Neural cell (in vitro differentiated cells): ENCODE measurements at regions not wholly inside any gene's neighbourhood (a gene's known extent, or its start where the extent isn't known, plus 50 kb on each side); places are given as distances from the start of the nearest gene placed in this dataset.

ENCODE experiments used
- H2AFZ ChIP-seq: fragments of 200-600, 300-800 bp; sonication (generic), shearing (Covaris generic); 2 replicates; pipeline ENCODE4 v1.6.0; 2014; ENCODE audit warnings: low read depth, mild to moderate bottlenecking, antibody characterized with exemption, low read length, moderate library complexity
- H3F3A ChIP-seq: fragments of 200-600 bp; shearing (Covaris generic); 2 replicates; pipeline ENCODE4 v1.6.1; 2016; ENCODE audit warnings: mild to moderate bottlenecking, moderate library complexity, mixed read lengths, antibody characterized with exemption, low read length; ENCODE audit not compliant: insufficient read depth, poor library complexity, severe bottlenecking
- H3K27ac ChIP-seq: fragments of 200-600, 300-800 bp; sonication (generic), shearing (Covaris generic); 2 replicates; pipeline ENCODE4 v1.5.1; 2014; ENCODE audit warnings: mild to moderate bottlenecking, low read length, moderate library complexity
- H3K27me3 ChIP-seq: fragments of 300-800, 200-600 bp; sonication (generic), shearing (Covaris generic); 2 replicates; pipeline ENCODE4 v1.6.0; 2014; ENCODE audit warnings: mild to moderate bottlenecking, low read depth, low read length, moderate library complexity; ENCODE audit not compliant: insufficient read depth
- H3K36me3 ChIP-seq: fragments of 300-800, 200-600 bp; sonication (generic), shearing (Covaris generic); 2 replicates; pipeline ENCODE4 v1.5.1; 2014; ENCODE audit warnings: mild to moderate bottlenecking, antibody characterized with exemption, low read length, moderate library complexity; ENCODE audit not compliant: insufficient read depth
- H3K4me2 ChIP-seq: fragments of 300-800, 200-600 bp; sonication (generic), shearing (Covaris generic); 2 replicates; pipeline ENCODE4 v1.6.0; 2014; ENCODE audit warnings: mild to moderate bottlenecking, low read length
- H3K4me3 ChIP-seq: fragments of 300-800, 200-600 bp; sonication (generic), shearing (Covaris generic); 2 replicates; pipeline ENCODE4 v1.5.1; 2014; ENCODE audit warnings: mild to moderate bottlenecking, low read length, moderate library complexity
- H3K79me2 ChIP-seq: fragments of 200-600 bp; shearing (Covaris generic); replicated peaks from 2 replicates; pipeline ENCODE4 v1.6.0; 2014; ENCODE audit warnings: mild to moderate bottlenecking, low read length, moderate library complexity; ENCODE audit not compliant: insufficient read depth
- H3K9ac ChIP-seq: fragments of 300-800, 200-600 bp; sonication (generic), shearing (Covaris generic); 2 replicates; pipeline ENCODE4 v1.6.1; 2016; ENCODE audit warnings: mild to moderate bottlenecking, low read length, mixed read lengths
- H3K9me2 ChIP-seq: fragments of 200-600 bp; shearing (Covaris generic); 2 replicates; pipeline ENCODE4 v1.6.1; 2016; ENCODE audit warnings: mild to moderate bottlenecking, low read length, mixed read lengths; ENCODE audit not compliant: insufficient read depth
- H3K9me3 ChIP-seq: fragments of 200-600, 300-800 bp; sonication (generic), shearing (Covaris generic); 2 replicates; pipeline ENCODE4 v1.6.1; 2016; ENCODE audit warnings: mild to moderate bottlenecking, mixed run types, low read length, moderate library complexity, mixed read lengths
- H4K20me1 ChIP-seq: fragments of 200-600 bp; shearing (Covaris generic); 2 replicates; pipeline ENCODE4 v1.6.1; 2016; ENCODE audit warnings: mild to moderate bottlenecking, mixed run types; ENCODE audit not compliant: insufficient read depth
- EP300 ChIP-seq: fragments of 450-650 bp; conservative IDR thresholded peaks from 2 replicates; pipeline ENCODE4 v1.6.1; 2014; ENCODE audit warnings: antibody characterized with exemption, mild to moderate bottlenecking, moderate library complexity; ENCODE audit not compliant: poor library complexity, severe bottlenecking
- EZH2 ChIP-seq: fragments of 200-600, 300-800 bp; shearing (Covaris generic), sonication (generic); IDR thresholded peaks from 2 replicates; pipeline ENCODE4 v1.6.1; 2014; ENCODE audit warnings: antibody characterized with exemption, low read length, borderline replicate concordance, mild to moderate bottlenecking; ENCODE audit not compliant: insufficient read depth, poor library complexity, severe bottlenecking
- MXI1 ChIP-seq: fragments of 450-650 bp; conservative IDR thresholded peaks from 2 replicates; pipeline ENCODE4 v1.6.1; 2014; ENCODE audit warnings: antibody characterized with exemption, mild to moderate bottlenecking; ENCODE audit not compliant: poor library complexity, severe bottlenecking
- POLR2AphosphoS5 ChIP-seq: IDR thresholded peaks from 2 replicates; pipeline ENCODE4 v1.6.1; 2012
- RAD21 ChIP-seq: fragments of 450-650 bp; conservative IDR thresholded peaks from 2 replicates; pipeline ENCODE4 v1.6.1; 2014; ENCODE audit warnings: antibody characterized with exemption, mild to moderate bottlenecking, moderate library complexity
- SMC3 ChIP-seq: fragments of 450-650 bp; conservative IDR thresholded peaks from 2 replicates; pipeline ENCODE4 v1.6.1; 2014; ENCODE audit warnings: antibody characterized with exemption, mild to moderate bottlenecking, moderate library complexity; ENCODE audit not compliant: poor library complexity
- TAF1 ChIP-seq: IDR thresholded peaks from 2 replicates; pipeline ENCODE4 v1.6.1; 2012; ENCODE audit warnings: low read depth
- TF ChIP-seq, protein P1 (sequence below): IDR thresholded peaks from 2 replicates; pipeline ENCODE4 v1.6.1; 2012; ENCODE audit warnings: borderline replicate concordance
- TF ChIP-seq, protein P2 (sequence below): fragments of 450-650 bp; IDR thresholded peaks from 2 replicates; pipeline ENCODE4 v1.5.1; 2014; ENCODE audit warnings: antibody characterized with exemption, mild to moderate bottlenecking, moderate library complexity; ENCODE audit not compliant: poor library complexity, severe bottlenecking

DNA sequence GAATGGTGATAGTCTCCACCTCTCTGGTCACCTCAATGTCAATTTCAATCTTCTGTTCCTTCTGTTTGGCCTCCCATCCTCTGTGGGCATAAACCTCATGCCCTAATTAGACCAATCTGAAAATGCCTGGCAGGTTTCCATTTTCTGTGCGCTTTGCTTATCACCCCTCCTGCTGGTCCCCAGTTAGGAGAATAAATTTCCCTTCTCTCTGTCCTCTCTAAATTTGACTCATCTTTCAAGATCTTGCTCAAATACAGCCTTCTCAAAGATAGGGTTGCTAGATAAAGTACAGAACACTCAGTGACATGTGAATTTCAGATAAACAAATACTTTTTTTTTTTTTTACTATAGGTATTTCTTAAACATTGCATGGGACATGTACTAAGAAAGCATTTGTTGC is 69.4 kb upstream of the CD180 start:
- H3K4me3 ChIP-seq, result no peak overlapping the region
- H3K27ac ChIP-seq, result no peak overlapping the region
- H3K79me2 ChIP-seq, result no peaks in the 10 kb centered on the region
- H3F3A ChIP-seq, result no peaks in the 10 kb centered on the region
- no peak overlapping the region for H2AFZ ChIP-seq
- no peak overlapping the region for H3K4me2 ChIP-seq
- H3K9me3 ChIP-seq, result no peaks in the 10 kb centered on the region
- no peaks in the 10 kb centered on the region for H3K27me3 ChIP-seq
- no peaks in the 10 kb centered on the region for H3K36me3 ChIP-seq
- H3K9me2 ChIP-seq, result no peaks in the 10 kb centered on the region
- H3K9ac ChIP-seq, result no peak overlapping the region
- H4K20me1 ChIP-seq, result no peaks in the 10 kb centered on the region
- TF ChIP-seq RAD21 (no peak), MXI1 (no peak), EZH2 (no peak), SMC3 (no peak), TAF1 (no peak), POLR2AphosphoS5 (no peak), EP300 (no peak)
- TF ChIP-seq, protein P1, sequence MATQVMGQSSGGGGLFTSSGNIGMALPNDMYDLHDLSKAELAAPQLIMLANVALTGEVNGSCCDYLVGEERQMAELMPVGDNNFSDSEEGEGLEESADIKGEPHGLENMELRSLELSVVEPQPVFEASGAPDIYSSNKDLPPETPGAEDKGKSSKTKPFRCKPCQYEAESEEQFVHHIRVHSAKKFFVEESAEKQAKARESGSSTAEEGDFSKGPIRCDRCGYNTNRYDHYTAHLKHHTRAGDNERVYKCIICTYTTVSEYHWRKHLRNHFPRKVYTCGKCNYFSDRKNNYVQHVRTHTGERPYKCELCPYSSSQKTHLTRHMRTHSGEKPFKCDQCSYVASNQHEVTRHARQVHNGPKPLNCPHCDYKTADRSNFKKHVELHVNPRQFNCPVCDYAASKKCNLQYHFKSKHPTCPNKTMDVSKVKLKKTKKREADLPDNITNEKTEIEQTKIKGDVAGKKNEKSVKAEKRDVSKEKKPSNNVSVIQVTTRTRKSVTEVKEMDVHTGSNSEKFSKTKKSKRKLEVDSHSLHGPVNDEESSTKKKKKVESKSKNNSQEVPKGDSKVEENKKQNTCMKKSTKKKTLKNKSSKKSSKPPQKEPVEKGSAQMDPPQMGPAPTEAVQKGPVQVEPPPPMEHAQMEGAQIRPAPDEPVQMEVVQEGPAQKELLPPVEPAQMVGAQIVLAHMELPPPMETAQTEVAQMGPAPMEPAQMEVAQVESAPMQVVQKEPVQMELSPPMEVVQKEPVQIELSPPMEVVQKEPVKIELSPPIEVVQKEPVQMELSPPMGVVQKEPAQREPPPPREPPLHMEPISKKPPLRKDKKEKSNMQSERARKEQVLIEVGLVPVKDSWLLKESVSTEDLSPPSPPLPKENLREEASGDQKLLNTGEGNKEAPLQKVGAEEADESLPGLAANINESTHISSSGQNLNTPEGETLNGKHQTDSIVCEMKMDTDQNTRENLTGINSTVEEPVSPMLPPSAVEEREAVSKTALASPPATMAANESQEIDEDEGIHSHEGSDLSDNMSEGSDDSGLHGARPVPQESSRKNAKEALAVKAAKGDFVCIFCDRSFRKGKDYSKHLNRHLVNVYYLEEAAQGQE, result no peak
- TF ChIP-seq, protein P2, sequence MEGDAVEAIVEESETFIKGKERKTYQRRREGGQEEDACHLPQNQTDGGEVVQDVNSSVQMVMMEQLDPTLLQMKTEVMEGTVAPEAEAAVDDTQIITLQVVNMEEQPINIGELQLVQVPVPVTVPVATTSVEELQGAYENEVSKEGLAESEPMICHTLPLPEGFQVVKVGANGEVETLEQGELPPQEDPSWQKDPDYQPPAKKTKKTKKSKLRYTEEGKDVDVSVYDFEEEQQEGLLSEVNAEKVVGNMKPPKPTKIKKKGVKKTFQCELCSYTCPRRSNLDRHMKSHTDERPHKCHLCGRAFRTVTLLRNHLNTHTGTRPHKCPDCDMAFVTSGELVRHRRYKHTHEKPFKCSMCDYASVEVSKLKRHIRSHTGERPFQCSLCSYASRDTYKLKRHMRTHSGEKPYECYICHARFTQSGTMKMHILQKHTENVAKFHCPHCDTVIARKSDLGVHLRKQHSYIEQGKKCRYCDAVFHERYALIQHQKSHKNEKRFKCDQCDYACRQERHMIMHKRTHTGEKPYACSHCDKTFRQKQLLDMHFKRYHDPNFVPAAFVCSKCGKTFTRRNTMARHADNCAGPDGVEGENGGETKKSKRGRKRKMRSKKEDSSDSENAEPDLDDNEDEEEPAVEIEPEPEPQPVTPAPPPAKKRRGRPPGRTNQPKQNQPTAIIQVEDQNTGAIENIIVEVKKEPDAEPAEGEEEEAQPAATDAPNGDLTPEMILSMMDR, result no peak

DNA sequence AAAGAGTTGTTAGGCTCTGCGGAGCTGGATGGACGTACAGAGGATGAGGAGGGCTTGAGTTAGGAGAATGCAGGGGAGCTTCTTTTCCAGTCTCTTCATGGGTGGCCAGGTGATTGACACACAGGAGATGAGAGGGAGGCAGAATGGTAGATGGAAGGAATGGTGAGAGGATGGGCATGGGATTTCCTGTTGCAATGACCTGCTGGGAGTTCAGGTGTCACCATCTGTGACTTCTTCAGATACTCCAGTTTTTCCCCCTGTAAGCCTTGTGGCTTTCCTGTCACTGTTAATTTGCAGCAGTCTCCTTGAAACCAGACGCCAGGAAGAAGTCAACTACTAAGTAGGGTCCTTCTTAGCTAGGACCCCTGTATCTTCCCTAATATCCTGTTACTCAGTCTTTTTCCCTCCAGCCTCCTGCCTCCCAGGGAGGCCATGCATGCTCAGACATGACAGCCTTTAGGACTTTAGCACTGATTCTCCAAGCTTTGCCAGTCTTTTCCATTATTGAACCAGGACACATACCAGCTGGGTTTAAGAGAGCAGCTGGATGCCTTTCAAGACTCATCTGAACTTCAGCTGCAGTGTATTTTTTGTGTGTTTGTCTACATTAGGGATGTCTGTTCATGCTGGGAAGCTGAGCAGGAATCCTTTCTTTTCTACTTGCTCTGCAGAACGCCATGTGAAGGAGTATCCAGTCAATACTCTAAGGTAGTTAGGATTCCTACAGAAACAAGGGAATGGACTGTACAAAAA is 67.2 kb upstream of the CD180 start:
- H2AFZ ChIP-seq, result no peak overlapping the region
- H3K9me2 ChIP-seq, result no peaks in the 10 kb centered on the region
- H3K27me3 ChIP-seq, result no peaks in the 10 kb centered on the region
- H3K79me2 ChIP-seq, result no peaks in the 10 kb centered on the region
- H4K20me1 ChIP-seq, result no peaks in the 10 kb centered on the region
- no peaks in the 10 kb centered on the region for H3K36me3 ChIP-seq
- H3K4me2 ChIP-seq, result no peak overlapping the region
- no peaks in the 10 kb centered on the region for H3K9me3 ChIP-seq
- H3K4me3 ChIP-seq, result no peak overlapping the region
- H3F3A ChIP-seq, result no peaks in the 10 kb centered on the region
- H3K9ac ChIP-seq, result no peak overlapping the region
- TF ChIP-seq, protein P1, result no peak
- TF ChIP-seq EP300 (no peak), TAF1 (no peak), MXI1 (no peak), POLR2AphosphoS5 (no peak), SMC3 (no peak), RAD21 (no peak), EZH2 (no peak)
- TF ChIP-seq, protein P2, result no peak
- no peak overlapping the region for H3K27ac ChIP-seq
